IPS-20b (cell line): ENCODE measurements at regions not wholly inside any gene's neighbourhood (a gene's known extent, or its start where the extent isn't known, plus 50 kb on each side); places are given as distances from the start of the nearest gene placed in this dataset.
A peak's percentile ranks its signal among the peaks of the same experiment; 100 is the strongest.
"Not testable (repeated sequence)": the region's sequence is repeated elsewhere in the genome, so short reads cannot be mapped to it uniquely, and the experiment has no call there.

Experiments
- H3K27ac ChIP-seq: one replicate; pipeline ENCODE4 v1.5.1; 2013; ENCODE audit warnings: low read length
- H3K27me3 ChIP-seq: 2 replicates; pipeline ENCODE4 v1.6.1; 2013; ENCODE audit warnings: mild to moderate bottlenecking, low read length, inconsistent platforms; ENCODE audit not compliant: insufficient read depth
- H3K36me3 ChIP-seq: 2 replicates; pipeline ENCODE4 v1.6.1; 2013; ENCODE audit warnings: low read depth, mild to moderate bottlenecking, inconsistent platforms, low read length, moderate library complexity; ENCODE audit not compliant: insufficient read depth
- H3K4me1 ChIP-seq: 2 replicates; pipeline ENCODE4 v1.6.1; 2013; ENCODE audit warnings: mild to moderate bottlenecking, control low read depth, inconsistent platforms, low read length, moderate library complexity; ENCODE audit not compliant: insufficient read depth
- H3K4me3 ChIP-seq: 2 replicates; pipeline ENCODE4 v1.5.1; 2013; ENCODE audit warnings: mild to moderate bottlenecking, low read length, inconsistent platforms
- H3K9ac ChIP-seq: 2 replicates; pipeline ENCODE4 v1.6.1; 2013; ENCODE audit warnings: low read depth, mild to moderate bottlenecking, inconsistent platforms, low read length, moderate library complexity
- H3K9me3 ChIP-seq: 2 replicates; pipeline ENCODE4 v1.6.1; 2013; ENCODE audit warnings: mild to moderate bottlenecking, low read depth, low read length, inconsistent platforms; ENCODE audit not compliant: insufficient read depth

DNA sequence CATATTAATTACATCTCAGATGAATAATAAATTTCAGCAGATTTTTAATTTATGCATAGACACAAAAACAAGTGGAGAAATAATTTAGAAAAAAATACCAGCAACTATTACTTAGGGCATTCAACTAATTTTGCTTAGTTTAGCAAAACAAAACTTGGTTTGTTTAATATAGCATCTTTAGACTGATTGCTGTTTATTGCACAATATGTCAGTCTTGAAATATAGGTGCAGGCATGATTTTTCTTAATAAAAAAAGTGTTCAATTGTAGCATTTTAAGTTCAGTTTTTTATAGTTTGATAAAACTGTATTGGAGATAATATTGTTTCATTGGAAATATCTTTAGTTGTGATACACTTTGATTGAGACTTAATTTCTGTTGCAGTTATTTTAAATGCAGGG, 161.2 kb upstream of the KCNH8 start:
- no peak overlapping the region for H3K9ac ChIP-seq
- H3K36me3 ChIP-seq, result no peaks in the 10 kb centered on the region
- H3K4me1 ChIP-seq, result peaks cover 26% of the 10 kb centered on the region
- no peaks in the 10 kb centered on the region for H3K9me3 ChIP-seq
- H3K27ac ChIP-seq, result no peak overlapping the region
- no peak overlapping the region for H3K4me3 ChIP-seq
- no peaks in the 10 kb centered on the region for H3K27me3 ChIP-seq

DNA sequence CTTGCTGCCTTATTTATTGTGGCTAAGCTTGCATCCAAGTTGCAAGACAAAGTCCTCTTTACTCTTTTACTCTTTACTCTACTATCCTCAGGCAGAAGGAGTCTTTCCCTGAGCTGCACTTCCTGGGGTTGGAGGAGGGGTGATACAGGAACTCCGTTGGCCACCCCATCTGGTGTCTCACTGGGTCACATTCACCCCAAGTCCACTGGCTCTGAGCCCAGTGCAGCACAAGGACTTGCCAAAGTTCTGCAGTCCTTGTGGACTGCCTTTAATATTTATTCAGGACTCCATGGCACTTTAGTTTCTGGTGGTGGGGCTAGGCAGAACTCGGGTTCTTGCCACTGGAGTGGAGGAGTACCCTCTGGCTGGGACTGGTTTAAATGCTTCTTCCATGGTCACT, 165.4 kb upstream of the KCNH8 start:
- Histone ChIP-seq H3K9ac (no peak overlapping the region), H3K36me3 (no peaks in the 10 kb centered on the region), H3K27ac (no peak overlapping the region), H3K4me1 (no peaks in the 10 kb centered on the region; the same call in 1 of the 2 replicates), H3K4me3 (no peak overlapping the region), H3K27me3 (no peaks in the 10 kb centered on the region), H3K9me3 (no peaks in the 10 kb centered on the region)

DNA sequence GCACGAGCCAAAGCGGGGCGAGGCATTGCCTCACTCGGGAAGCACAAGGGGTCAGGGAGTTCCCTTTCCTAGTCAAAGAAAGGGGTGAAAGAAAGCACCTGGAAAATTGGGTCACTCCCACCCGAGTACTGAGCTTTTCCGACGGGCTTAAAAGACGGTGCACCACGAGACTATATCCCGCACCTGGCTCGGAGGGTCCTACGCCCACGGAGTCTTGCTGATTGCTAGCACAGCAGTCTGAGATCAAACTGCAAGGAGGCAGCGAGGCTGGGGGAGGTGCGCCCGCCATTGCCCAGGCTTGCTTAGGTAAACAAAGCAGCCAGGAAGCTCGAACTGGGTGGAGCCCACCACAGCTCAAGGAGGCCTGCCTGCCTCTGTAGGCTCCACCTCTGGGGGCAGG, 172.2 kb upstream of the KCNH8 start:
- H3K9ac ChIP-seq, H3K4me1 ChIP-seq, H3K9me3 ChIP-seq, H3K27ac ChIP-seq, H3K27me3 ChIP-seq, H3K36me3 ChIP-seq: not testable (repeated sequence)
- 0 out of 2 replicates have a peak overlapping the region, but pooled peaks have one; percentile 22 for H3K4me3 ChIP-seq

DNA sequence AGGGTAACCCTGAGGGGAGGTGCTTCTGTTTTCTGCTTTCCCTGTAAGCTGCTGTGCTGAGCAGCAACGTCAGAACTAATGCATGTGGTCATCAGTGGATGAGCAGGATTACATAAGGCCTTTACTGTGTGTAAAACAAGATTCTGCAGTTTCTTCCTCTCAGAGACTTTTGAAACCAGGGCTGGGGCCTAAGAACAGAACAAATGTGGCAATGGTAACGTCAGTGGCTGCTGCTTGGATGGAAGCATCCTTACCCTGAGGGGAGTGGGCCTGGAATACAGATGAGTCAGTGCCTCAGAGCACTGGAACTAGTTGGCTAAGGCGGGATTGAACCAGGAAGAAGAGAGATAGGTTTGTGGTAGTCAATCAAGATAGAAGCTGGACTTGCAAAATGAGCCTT, 180.2 kb upstream of the KCNH8 start:
- Histone ChIP-seq H3K27me3 (no peaks in the 10 kb centered on the region), H3K36me3 (no peaks in the 10 kb centered on the region), H3K9ac (no peak overlapping the region), H3K27ac (no peak overlapping the region), H3K4me3 (no peak overlapping the region), H3K9me3 (no peaks in the 10 kb centered on the region), H3K4me1 (no peaks in the 10 kb centered on the region)

DNA sequence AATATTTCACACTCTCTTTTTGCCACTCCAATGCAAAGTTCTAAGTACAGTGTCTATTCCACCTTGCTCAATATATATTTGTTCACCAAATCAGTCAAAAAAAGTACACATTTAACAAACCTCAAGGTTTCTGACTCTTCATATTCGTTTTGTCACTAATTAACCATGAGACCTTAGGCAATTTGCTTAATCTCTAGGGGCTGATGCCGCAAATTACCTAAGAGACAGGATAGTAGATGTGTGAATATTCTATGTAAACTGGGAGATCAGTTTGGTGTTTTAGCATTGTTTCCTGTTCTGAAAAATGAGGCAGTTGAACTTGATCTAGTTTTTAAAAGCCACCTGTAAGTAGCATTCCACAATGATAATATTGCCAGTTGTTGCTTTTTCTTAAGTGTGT, 182.5 kb upstream of the KCNH8 start:
- Histone ChIP-seq H3K9ac (no peak overlapping the region), H3K9me3 (no peaks in the 10 kb centered on the region), H3K4me1 (no peaks in the 10 kb centered on the region), H3K36me3 (no peaks in the 10 kb centered on the region), H3K4me3 (no peak overlapping the region), H3K27ac (no peak overlapping the region), H3K27me3 (no peaks in the 10 kb centered on the region)

DNA sequence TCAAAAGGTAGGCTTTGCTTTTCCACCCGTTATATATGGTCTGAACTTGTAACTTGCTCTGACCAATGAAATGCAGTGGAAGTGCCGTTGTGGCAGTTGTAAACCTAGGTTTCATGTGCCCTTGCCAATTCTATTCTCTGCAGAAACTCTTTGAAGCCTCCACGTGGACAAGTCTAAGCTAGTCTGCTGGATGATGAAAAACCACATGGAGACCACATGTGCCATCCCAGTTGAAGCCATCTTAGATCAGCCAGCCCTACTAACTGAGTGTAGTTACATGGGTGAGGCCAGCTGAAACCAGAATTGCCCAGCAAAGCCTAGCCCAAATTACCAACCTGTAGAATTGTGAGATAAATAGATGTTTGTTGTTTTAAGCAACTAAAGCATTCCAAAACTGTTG, 183.7 kb upstream of the KCNH8 start:
- Histone ChIP-seq H3K9ac (no peak overlapping the region), H3K27ac (no peak overlapping the region), H3K4me3 (no peak overlapping the region), H3K36me3 (no peaks in the 10 kb centered on the region), H3K4me1 (no peaks in the 10 kb centered on the region), H3K27me3 (no peaks in the 10 kb centered on the region), H3K9me3 (no peaks in the 10 kb centered on the region)

DNA sequence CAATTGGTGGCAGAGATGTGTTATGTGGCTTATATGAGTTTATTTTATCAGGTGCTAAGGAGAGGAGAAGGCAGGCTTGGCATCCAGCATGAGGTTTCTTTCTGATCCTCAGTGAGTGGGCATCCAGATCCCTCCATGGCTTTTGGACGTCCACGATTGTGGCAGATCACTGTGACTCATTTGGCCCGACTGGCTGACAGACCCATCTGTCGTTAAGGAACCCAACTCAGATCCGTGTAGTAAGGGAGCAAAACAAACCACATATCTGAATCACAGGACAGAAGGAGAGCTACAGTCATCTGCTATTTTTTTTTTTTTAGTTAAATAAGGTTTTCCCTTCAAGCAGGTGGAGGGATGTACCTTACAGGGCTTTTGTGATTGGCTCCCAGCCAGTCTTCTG, 197.0 kb upstream of the KCNH8 start:
- no peaks in the 10 kb centered on the region for H3K4me1 ChIP-seq
- H3K27me3 ChIP-seq, result no peaks in the 10 kb centered on the region
- H3K27ac ChIP-seq, result no peak overlapping the region
- H3K9me3 ChIP-seq, result no peaks in the 10 kb centered on the region
- H3K9ac ChIP-seq, result no peak overlapping the region
- no peaks in the 10 kb centered on the region for H3K36me3 ChIP-seq
- H3K4me3 ChIP-seq, result no peak overlapping the region

DNA sequence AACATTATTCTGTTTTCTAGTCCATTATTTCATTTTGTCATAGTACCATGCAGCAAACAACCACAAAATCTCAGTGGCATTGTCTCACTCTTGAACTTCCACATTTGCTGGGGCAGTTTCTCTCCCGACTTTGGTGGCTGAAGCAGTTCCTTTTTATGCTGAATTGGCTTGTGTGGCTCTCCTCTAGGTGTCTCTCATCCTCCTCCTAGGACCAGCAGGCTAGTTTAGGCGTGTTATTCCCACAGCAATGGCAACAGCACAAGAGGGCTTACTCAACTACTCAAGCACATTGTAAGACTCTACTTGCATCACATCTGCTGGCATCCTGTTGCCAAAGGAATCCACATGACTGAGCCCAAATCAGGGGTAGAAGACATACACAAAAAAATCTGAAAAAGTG, 201.8 kb upstream of the KCNH8 start:
- Histone ChIP-seq H3K36me3 (no peaks in the 10 kb centered on the region), H3K9me3 (no peaks in the 10 kb centered on the region), H3K27me3 (no peaks in the 10 kb centered on the region), H3K27ac (no peak overlapping the region), H3K4me1 (no peaks in the 10 kb centered on the region), H3K9ac (no peak overlapping the region), H3K4me3 (no peak overlapping the region)

DNA sequence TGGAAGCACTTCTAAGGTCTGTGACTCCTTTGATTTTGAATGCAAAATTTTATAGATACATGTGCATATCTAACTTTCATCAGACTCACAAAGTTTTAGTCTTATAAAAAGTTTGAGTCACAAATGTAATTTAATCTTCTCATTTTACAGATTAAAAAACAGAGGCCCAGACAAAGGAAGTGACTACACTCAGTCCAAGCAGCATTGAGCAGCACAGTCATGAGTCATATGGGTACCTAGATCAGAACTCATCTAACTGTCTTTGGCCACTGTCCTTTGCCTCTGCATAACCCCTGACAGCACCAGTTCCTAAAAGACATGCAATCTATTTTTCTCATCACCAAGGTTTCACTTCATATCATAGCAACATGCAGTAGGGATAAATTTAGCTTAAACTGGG, 210.7 kb upstream of the KCNH8 start:
- no peak overlapping the region for H3K9ac ChIP-seq
- no peak overlapping the region for H3K27ac ChIP-seq
- H3K9me3 ChIP-seq, result no peaks in the 10 kb centered on the region
- H3K36me3 ChIP-seq, result no peaks in the 10 kb centered on the region
- no peak overlapping the region for H3K4me3 ChIP-seq
- no peaks in the 10 kb centered on the region for H3K27me3 ChIP-seq
- H3K4me1 ChIP-seq, result no peaks in the 10 kb centered on the region

DNA sequence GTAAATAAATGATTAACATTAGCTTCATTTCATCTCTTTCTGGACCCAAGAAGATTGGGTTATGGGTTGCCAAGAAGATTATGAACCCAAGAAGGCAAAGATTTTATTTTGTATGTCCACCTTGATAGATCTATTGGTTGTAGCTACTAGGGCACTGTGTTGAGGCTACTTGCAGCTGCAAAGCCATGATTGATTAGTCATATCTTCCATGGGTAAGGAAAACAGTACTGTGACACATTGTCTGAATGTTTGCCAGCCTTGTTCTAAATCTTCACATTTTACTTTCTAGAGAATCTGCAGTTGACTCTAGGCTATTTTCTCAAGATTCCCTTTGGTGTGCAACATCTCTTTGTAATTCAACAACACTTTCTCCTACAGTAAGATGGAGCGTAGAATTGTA, 229.2 kb upstream of the KCNH8 start:
- Histone ChIP-seq H3K27me3 (no peaks in the 10 kb centered on the region), H3K4me1 (no peaks in the 10 kb centered on the region; the same call in 1 of the 2 replicates), H3K4me3 (no peak overlapping the region), H3K9me3 (no peaks in the 10 kb centered on the region), H3K9ac (no peak overlapping the region), H3K36me3 (no peaks in the 10 kb centered on the region), H3K27ac (no peak overlapping the region)

DNA sequence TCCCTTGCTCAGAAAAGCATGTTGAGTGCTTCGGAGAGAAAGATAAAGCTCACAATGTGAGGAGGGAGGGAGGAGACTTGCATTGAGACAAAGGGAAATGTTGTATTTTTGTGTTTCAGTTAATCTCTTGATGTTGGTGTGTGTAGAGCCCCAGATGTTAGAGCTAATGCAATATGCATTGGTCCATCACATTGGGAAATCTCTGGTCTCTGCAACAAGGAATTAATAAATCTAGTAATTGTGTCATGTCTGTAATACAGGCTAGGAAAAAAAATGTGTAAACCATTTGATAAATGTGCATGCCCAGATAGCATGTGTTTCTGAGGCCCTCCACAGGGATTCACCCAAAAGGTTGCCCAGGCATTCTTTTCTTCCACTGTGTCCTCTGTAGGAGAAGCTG, 230.4 kb upstream of the KCNH8 start:
- H3K27me3 ChIP-seq, result no peaks in the 10 kb centered on the region
- no peak overlapping the region for H3K27ac ChIP-seq
- no peak overlapping the region for H3K4me3 ChIP-seq
- H3K36me3 ChIP-seq, result no peaks in the 10 kb centered on the region
- H3K9ac ChIP-seq, result no peak overlapping the region
- H3K4me1 ChIP-seq, result no peaks in the 10 kb centered on the region; the same call in 1 of the 2 replicates
- no peaks in the 10 kb centered on the region for H3K9me3 ChIP-seq

DNA sequence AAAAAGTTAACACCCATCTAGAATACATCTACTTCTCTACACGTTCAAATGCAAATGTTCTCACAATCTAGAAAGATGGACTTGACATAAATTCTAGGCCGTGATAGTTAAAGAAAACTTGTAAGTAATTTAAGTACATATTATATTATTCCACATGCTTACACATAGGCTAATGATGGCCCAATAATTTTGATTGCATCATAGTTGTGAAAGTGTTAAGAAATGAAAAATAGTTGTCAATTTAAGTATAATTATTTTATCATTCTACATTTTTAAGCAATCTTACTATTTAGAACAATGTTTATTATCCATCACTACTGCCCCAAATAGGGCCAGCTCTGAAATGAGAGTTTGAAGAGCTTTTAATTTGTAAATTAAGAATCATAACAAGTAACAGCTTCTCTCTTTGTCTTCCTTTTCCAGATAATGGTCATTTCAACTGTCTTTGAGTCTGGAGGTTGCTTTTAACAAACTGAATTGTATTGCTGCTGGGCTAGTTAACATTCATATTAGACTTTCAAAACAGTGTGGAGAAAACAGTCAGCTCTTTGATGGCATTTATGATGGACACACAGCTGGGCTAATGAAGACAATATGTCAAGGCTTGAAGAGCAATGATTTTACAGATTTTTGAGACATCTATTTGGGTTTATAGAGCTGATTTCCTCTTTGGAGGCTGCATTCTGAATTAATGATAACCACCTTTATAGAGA, 246.1 kb upstream of the KCNH8 start:
- Histone ChIP-seq H3K9me3 (no peaks in the 10 kb centered on the region), H3K4me3 (no peak overlapping the region), H3K9ac (no peak overlapping the region), H3K36me3 (no peaks in the 10 kb centered on the region), H3K4me1 (no peaks in the 10 kb centered on the region), H3K27ac (no peak overlapping the region), H3K27me3 (no peaks in the 10 kb centered on the region)
